RPMI8226 (cell line): ENCODE measurements at regions not wholly inside any gene's neighbourhood (a gene's known extent, or its start where the extent isn't known, plus 50 kb on each side); places are given as distances from the start of the nearest gene placed in this dataset.
"Not testable (repeated sequence)": the region's sequence is repeated elsewhere in the genome, so short reads cannot be mapped to it uniquely, and the experiment has no call there.

ENCODE experiments used
- DNase-seq: peaks from one replicate; pipeline ENCODE4 v3.0.0-alpha.2; 2015

DNA sequence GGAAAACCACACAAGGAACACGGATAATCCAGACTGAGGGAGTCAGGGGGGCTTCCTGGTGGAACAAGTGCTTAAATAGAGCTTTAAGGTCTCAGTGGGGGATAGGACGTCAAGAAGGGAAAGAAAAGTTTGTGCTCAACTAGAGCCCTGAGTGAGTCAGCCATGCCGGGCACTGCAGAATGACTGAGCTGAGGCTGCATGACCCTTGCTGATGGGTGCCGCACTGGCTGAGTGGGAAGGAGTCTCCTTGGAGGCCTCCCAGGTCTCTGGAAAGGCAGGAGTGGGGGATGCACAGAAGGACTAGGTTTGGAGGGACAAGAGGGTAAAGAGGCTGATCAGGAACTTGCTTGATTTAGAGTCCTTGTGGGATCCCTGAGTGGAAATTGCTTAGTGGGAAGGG lies 150.3 kb downstream of the RPLP1 start:
- no peak for DNase-seq

DNA sequence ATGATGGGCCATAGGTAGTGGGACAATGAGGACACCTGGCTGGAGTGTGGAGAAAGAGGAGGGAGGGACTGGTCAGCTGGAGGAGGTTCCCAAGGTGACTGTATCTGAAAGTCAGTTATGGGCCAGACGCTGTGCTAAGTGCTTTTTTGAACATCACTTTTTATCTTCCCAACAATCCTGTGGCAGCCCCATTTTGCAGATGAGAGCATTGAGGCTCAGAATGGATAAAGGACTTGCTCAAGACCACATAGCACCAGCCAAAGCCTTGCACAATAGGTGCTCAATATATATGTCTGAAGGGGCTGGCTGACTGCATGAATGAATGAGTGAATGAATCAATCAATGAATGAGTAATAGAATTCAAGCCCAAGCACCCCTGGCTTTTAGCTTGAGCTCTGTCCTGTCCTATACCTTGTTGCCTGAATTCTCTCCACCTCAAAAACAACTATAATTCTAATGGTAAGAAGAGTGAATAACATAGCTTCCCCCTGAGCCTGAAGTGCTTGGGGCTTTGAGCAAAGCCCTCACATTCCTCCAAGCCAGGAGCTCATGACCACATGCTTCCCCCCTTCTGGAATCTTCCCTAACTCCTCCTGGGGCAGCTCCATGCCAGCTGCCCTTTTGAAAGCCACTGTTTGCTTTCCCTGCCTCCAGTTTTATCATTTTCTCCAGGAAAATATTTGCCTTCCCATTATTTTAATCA lies 150.9 kb downstream of the RPLP1 start:
- no peak for DNase-seq

DNA sequence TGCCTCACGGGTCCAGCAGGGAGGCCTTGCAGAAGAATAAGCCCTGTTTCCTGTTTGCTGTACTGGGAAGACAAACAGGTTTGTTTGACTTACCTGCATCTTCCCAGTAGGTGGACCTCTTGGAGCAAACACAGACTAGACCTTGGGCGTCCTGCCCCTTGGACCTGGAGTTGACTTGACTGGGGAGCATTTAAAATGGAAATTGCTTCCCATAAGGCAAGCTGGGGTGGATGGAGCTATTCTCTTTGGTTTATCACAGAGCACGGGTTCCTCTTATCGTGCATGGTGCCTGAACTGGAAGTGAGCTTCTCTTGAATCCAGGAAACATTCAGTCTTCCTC lies 151.4 kb downstream of the RPLP1 start:
- peak; percentile 60 for DNase-seq

DNA sequence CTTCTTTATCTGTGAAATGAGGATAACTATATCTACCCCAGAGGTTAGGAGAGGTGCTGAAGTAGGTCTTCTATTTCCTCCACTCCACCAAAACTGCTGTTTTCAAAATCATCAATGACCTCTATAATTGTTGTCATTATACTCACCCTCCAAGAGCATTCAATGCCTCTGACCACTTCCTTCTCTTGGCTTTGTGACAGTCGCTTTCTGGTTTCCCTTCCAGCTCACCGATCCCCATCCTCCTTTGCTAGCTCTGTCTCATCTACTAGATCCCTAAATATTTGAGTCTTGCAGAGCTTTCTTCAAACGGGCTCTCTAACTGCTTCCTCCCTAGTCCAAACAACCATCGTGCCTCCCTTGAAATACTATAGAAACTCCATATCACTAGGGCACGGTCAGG lies 153.5 kb downstream of the RPLP1 start:
- no peak for DNase-seq

DNA sequence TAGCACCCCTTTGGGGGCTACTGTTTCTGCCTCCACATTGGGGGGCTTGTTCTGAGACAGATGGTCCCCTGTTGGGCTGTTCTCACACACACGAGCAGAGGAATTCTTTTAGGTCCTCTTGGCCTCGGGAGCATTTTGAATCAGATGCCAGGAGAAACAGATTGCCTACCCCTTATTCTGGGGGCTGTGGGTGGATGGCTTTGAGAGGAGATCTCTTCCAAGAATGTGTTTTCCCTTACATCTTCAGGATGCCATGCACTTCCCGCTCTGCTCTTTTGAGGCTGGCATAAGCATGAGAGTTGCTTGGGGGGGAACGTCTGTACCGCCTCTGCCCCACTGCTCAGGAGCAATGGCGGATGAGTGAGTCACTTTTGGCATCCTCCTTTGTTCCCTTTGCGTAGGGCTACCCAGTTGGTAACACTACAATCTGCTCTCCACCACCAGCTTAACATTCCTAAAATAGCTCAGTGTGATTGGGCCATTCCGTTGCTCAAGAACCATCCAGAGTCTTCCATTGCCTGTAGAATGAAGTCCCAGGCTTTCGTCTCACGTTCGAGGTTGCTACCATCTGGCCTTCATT lies 154.4 kb downstream of the RPLP1 start:
- no peak for DNase-seq

DNA sequence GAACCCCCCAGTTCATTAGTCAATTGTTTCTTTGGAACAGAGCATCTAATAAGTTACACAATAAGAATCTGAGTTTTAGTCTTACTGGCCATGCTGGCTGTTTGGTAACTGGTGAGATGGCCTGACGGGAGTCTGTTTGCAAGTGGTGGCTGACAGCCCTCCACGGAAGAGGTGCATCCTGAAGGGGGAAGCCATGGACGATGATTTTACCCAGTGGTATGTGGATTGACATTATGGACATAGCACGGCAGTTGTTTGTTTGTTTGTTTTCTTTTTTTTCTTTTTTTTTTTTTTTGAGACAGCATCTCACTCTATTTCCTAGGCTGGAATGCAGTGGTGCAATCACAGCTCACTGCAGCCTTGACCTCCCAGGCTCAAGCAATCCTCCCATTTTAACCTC lies 156.0 kb downstream of the RPLP1 start:
- no peak for DNase-seq

DNA sequence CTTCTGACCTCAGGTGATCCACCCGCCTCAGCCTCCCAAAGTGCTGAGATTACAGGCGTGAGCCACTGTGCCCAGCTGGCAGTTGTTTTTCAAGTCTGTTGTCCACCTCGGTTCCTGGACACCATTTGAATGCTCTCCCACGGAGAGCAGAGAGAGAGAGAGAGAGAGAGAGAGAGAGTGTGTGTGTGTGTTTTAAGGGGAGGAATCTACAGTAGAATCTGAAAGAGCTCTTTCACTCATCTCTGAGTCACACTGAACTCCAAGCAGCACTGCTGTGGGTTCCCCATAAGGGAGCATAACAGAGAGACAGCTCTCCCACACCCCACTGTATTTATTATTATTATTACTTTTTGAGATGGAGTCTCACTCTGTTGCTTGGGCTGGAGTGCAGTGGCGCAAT lies 156.6 kb downstream of the RPLP1 start:
- DNase-seq = peak; percentile 70

DNA sequence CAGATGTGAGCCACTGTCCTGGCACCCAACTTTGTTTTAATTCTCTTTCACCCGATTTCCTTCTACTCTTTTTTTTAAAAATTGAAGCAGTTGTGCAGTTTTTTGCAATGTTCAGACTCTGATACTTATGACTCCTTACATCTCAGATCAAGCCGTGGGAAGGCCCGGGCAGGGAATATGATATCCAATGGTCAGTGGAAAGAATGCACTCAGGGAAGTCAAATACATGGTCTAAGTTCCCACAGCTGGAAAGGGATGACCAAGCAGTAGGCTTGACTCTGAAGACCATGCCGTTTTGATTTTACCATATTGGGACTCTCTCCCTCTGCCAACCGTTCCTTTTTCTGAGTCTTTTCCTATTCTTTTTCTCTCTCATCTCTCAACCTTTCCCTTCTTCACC lies 157.2 kb downstream of the RPLP1 start:
- no peak for DNase-seq

DNA sequence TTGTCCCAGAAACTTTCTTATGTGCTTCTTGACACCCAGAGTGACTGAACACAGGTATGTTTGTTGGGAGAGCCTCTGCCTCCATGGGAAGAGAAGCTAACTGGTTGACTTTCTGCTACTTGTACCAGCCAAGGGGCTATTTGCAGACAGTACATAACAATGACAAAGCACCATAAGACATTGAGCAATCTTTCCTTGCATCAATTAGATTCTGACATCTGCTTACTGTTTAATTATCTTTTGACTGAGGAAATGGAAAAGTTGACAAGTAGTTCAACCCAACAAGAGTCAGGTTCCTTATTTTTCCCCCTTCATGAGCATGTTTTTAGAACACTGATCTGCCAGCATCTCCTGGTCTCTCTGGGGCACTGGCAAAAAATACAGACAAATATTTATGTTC lies 157.7 kb downstream of the RPLP1 start:
- no peak for DNase-seq

DNA sequence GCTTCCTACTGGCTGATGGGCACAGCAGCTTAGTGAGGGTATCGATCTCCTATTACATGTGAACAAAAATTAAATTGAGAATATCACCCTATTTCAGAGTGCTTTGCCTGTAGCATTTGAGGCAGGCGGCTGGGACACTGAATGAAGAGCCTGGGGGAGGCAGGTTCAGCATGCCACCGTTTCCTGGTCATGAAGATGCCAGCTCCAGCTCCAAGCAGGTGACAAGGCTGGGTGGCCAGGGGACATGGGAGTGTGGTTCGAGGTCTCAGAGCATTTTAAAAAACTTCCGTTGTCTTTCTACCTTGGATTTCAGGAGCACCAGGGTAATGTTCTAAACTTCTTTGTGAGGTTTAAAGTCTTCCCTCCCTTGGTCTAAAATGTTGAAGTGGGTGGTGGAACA lies 158.2 kb downstream of the RPLP1 start:
- DNase-seq = no peak

DNA sequence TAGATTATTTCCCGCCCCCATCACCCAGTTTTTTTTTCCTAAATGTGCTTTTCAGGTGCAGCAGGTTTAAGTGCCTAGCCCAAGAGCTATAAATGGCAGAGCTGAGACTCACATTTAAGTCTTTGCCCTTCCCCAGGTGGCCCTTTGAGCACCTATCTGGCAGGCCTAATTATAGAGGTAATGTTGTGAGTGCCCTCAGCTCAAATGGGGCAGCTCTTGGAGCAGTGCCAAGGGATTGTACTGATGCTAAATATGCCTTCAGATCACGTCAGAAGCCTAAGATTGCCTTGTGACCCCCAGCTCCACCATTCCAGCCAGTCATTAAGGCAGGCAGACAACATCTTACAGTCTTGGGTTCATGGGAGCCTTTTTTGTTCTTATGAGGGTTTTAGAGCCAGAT lies 159.5 kb downstream of the RPLP1 start:
- peak; percentile 96 for DNase-seq

DNA sequence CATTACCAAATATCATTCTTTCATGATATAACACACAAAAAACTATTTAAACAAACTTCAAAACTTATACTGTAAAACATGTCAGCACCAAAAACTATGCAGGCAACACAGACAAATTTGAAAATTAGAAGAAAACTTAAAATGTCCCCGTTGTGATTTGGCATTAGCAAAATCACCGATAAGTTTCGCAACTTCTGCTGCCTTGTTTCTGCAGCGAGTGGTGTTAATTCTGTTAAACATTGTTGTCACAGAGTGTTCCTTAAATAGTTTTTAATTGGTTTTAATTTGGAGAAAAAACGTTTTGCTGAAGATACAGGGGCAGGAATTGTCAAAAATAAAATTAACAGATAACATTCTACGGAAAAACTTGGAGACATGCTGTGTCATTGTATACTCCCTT lies 160.6 kb downstream of the RPLP1 start:
- DNase-seq = no peak

DNA sequence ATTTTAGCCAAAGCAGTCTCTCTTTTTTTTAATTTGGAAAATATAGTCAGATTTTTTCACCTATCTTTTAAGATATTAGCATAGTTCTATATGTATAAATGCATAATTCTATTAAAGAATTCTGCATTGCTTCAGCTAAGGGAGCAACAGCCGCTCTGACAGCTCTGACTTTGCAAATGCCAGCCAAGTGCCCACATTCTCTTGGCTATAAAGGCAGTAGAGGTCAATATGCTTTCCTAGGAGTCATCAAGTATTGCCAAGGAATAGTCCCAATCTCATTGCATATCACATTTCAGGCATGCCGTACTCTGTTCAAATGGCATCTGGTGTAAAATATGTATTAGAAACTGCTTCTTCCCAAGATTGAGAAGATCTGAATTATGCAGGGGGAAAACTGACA lies 161.4 kb downstream of the RPLP1 start:
- DNase-seq = no peak

DNA sequence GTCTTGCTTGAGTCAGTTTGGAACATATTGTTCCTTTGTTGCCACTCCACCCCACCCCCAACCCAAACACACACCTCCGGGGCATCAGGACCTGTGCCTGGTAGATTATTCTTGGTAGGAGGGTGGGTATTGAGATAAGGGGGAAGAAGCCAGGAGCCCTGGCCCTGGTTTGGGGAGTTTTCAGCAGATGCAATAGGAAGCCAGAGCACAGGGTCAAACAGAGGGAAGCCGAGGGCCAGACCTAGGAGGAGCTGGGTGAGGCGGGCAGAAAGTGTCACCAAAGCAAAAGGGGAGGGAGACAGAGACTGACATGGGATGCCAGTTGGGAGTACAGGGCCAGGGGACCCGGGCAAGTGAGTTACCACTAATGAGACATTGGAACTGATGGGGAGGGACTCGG lies 163.1 kb downstream of the RPLP1 start:
- no peak for DNase-seq

DNA sequence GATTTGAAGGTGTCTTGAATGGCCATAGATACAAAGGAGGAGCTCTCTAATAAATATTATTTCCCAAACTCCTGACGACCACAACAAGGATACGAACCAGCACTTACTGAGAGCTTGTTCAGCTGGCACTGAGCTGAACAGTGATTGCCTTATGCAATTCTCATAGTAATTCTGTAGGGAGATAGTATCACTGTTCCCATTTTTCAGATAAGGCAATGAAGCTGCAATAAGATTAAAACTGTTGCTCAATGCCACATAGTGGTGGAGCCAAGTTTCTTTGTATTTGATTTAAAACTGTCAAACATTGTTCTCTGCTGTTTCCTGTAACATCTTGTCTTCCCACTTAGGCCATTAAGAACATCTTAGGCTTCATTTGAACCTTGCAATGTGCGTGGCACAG lies 163.9 kb downstream of the RPLP1 start:
- no peak for DNase-seq

DNA sequence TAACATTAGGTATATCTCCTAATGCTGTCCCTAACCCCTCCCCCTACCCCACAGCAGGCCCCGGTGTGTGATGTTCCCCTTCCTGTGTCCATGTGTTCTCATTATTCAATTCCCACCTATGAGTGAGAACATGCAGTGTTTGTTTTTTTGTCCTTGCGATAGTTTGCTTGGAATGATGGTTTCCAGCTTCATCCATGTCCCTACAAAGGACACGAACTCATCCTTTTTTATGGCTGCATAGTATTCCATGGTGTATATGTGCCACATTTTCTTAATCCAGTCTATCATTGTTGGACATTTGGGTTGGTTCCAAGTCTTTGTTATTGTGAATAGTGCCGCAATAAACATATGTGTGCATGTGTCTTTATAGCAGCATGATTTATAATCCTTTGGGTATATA lies 164.5 kb downstream of the RPLP1 start:
- not testable (repeated sequence) for DNase-seq

DNA sequence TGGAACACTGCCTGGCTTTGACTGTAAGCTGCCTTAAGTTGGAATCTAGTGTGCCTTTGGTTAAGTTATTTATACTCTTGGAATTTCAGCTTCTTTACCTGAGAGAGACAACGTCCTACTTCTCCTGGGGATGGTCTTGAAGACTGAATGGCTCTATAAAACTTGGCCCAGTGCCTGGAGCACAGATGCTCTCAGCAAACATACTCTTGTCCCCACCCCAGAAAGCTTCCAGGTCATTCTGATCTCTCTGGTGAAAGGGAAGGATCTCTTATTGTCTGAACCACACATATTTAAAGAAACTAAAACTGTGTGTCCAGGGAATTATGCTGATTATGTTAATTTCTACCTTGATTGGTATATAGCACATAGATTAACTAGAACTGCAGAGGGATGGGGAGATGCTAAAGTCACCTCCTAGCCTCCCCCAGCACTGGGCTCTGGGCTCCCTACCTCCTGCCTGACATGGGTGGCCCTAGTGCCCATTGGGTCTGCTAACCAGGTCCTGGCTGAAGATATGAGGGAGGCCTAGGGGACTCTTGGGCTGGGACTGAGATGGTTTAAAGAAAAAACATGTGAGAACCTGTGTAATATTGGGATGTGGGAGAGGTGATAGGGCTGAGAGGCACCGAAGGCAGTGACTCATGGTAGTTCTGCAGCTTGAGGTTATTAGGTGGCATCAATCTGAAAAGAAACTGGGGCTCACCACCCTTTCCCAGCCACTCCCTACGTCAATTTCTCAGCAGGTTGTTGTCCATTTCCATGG lies 171.0 kb downstream of the RPLP1 start:
- peak; percentile 64 for DNase-seq

DNA sequence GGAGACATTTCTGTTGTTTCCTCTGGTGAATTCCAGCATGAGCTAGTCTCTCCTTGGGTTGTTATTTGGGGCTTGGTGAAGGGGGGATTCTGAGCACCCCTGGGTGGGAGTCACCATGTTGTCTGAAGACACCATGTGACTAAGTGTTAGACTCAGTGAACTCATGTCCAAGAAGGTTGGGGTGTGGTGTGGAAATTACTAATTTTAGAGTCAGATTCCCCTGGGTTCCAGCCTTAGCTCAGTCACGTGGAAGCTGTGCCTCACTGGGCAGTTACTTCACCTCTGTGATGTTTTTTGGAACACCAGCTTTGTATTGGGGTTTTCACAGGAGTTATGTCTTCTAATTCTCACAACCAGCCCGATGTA lies 171.5 kb downstream of the RPLP1 start:
- DNase-seq = no peak

DNA sequence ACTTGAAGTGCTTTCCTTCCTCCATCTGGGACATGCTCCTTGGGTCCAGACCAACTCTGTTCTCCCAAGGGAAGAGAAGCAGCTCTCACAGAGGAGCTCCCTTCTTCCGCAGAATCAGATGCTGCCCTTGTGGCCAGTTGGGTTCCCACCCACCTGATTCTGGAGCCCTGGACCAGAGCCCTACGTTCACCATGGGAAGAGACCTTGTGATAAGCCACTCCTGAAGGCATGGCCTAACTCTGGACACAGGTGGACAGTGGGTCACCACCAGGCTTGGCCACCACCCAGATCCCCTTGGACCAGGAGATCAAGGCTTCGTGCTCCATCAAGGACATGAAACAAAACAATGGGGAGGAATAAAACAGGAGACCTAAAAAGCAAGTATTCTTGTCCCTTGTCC lies 172.2 kb downstream of the RPLP1 start:
- DNase-seq = no peak

DNA sequence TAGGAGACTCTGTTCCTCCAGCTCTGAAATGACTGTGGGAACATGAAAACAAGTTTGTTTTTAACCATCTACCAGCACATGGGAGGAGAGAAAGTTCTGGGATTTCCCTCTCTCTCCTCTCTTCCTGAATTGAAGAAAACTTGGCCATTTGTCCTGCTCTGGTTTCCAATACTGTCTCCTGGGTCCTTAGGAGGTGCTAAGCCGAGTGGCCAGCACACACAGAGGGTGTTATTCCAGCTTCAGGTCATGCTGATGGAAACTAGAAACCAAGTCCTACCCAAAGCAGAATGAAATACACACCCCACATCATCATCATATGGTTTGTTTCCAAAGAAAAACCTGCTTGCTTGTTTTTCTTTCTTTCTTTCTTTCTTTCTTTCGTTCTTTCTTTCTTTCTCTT lies 172.7 kb downstream of the RPLP1 start:
- no peak for DNase-seq

DNA sequence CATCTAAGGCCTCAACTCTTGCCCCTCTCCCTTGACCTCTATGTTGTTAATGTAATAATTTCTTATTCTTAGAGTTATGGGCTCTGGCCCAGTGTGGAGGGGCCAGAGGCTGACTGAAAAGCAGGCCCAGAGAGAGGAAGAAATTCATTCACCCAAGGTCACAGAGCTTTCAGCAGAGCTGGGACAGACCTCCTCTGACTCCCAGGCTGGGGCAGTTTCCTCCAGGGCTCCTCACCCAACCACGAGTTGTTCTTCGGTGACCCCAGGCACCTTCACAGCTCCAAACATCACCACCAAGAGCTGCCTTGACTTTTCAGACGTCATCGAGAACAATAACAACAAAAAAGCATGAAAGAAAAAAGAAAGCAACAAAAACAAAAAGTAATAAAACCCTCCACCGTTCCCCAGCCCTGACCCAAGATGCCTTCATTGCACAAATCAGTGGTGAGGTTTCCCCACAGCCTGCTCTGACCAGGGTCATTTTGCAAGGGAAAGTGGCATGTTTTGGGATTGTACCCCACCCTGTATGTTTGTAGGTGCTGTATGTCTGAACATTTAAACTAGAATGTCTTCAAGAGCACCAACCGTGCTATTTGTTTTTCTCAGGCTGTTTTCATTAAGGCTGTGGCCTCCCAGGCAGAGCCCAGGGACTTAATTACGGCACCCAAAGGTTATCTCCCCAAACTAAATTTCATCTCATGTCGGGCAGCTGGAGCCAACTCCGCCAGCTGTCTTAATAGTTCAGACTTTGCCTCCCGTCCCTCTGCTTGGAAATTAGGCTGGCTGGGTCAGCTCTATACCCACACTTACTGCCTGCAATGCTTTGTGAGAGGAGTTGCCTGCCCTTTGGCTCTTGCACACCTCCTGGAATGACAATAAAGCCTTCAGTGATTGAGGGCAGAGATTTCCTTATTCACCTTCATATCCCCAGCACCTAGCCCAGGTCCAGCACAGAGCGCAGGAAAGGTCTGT lies 173.8 kb downstream of the RPLP1 start:
- DNase-seq = no peak

DNA sequence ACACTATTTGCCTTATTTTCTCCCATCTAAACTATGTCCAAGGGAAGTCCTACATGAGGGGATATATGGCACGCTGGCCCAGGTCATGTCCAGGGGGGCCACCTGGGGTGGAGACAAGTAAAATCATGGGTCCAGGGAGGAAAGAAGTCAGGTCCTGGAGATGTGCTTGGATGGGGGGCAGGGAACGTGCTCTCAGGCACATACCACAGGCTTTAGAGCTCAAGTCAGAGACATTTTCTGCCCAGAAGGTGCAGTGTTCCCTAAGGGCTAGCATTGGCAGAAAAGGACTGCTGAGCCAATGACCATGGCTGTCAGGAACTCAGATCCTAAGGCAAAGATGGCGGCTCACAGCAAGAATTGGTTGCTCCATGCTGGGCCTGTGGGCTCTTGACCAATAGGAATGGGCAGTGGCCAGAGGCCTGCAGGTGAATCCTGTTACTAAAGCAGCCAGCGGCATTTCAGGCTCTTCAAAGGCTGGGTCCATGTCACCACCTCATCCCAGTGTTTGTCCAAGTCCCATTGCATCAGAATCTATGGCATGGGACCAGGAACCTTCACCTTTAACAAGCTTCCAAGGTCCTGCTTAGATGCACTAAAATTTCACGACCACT lies 175.0 kb downstream of the RPLP1 start:
- no peak for DNase-seq
